Panc1 (cell line): ENCODE measurements at regions not wholly inside any gene's neighbourhood (a gene's known extent, or its start where the extent isn't known, plus 50 kb on each side); places are given as distances from the start of the nearest gene placed in this dataset.

ENCODE experiments used
- CTCF ChIP-seq: fragments of 450-650 bp; IDR thresholded peaks from 2 replicates; pipeline ENCODE4 v1.5.1; 2017; ENCODE audit warnings: mild to moderate bottlenecking
- POLR2AphosphoS5 ChIP-seq: IDR thresholded peaks from 2 replicates; pipeline ENCODE4 v1.6.1; 2012; ENCODE audit warnings: mild to moderate bottlenecking, low read depth, low read length, moderate library complexity
- REST ChIP-seq, 2 experiments: IDR thresholded peaks; 2 replicates each; pipeline ENCODE4 v1.6.1; 2011 to 2012; ENCODE audit warnings: low read depth in 2 of 2, control low read depth in 1 of 2, low read length in 1 of 2, mild to moderate bottlenecking in 1 of 2, moderate library complexity in 1 of 2; ENCODE audit not compliant: insufficient read depth in 1 of 2
- SIN3A ChIP-seq: IDR thresholded peaks from 2 replicates; pipeline ENCODE4 v1.6.1; 2012; ENCODE audit warnings: low read depth, mild to moderate bottlenecking, low read length, moderate library complexity, borderline replicate concordance; ENCODE audit not compliant: insufficient read depth
- TCF7L2 ChIP-seq: IDR thresholded peaks from 2 replicates; pipeline ENCODE4 v1.6.1; 2011; ENCODE audit warnings: mild to moderate bottlenecking, low read depth, low read length, inconsistent platforms

- TF ChIP-seq CTCF (no peak), POLR2AphosphoS5 (no peak), REST (IDR thresholded peaks at IDR 0.05; ENCODE audit: insufficient read depth in 1 of 2, low read depth in 2 of 2, low read length in 1 of 2) (no peak), TCF7L2 (no peak), SIN3A (no peak)
Measured at GRCh38 chr2:223460774-223461211, 141.4 kb downstream of the SCG2 start.
